HG03521 (cell line): ENCODE measurements at regions not wholly inside any gene's neighbourhood (a gene's known extent, or its start where the extent isn't known, plus 50 kb on each side); places are given as distances from the start of the nearest gene placed in this dataset.

Experiments used
- ATAC-seq: cut with Tn5 transposase; IDR thresholded peaks from one replicate; pipeline ENCODE4 v1.9.1; 2021; ENCODE audit warnings: mild to moderate bottlenecking, moderate library complexity; ENCODE audit not compliant: unreplicated experiment

- no peak for ATAC-seq
Observed at GRCh38 chr5:114237766-114238165, 124.1 kb upstream of the KCNN2 start.

- ATAC-seq = no peak
Observed at GRCh38 chr5:114238771-114239313, 123.0 kb upstream of the KCNN2 start.

DNA sequence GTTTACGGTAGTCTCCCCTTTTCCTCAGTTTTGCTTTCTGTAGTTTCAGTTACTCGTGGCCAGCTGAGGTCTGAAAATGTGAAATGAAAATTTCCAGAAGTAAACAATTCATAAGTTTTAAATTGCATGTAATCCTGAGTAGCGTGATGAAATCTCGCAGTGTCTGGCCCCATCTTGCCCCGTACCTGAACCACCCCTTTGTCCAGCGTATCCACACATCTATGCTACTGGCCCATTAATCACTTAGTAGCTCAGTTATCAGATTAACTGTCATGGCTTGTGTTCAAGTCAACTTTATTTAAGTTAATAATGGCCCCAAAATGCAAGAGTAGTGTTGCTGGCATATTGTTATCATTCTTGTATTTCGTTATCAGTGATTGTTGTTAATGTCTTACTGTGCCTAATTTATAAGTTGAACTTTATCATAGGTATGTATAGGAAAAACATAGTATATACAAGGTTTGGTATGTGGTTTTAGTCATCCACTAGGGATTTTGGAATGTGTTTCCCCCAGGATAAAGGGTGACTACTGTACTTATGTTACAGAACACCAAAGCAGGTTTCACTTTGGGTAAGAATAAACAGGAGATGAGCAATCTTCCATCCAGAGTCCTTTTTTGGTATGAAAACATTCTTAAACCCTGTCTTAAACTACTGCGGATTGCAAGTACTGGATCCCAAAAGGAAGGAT lies 118.4 kb upstream of the KCNN2 start:
- ATAC-seq = no peak

DNA sequence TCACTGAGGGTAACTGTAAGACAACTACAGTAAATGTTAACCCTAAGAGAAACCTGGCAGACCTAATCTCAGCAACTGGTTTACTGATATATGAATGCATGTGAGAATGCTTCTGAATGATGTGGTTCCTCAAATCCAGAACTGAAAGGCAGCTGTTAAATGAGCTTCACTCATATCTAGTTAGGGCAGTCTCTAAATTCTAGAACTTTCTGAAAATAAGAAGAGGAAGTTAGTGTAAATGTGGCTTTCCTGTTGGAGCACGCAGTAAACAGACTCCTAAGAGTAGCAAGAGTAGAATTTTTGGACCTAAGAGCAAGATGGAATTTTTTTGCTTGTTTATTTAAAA lies 117.9 kb upstream of the KCNN2 start:
- no peak for ATAC-seq

DNA sequence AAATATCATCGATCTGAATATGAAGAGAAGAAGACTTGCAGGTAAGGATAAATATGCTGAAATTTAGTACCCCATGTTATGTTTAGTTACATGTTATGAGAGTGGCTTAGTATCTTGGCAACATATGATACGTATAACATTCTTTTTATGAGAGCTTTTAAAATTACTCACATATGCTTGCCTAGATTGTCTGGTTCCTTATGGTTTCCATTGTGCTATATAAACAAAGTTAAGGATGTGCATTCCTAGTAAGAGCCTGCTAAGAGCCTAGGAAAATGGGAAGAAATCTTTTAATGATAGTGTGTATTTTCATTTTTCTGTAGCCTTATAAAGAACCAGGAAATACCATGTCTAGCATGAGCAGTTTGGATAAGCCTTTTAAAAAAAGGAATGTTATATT lies 112.0 kb upstream of the KCNN2 start:
- ATAC-seq = no peak

GRCh38 chr5:114250536-114250935 lies 111.3 kb upstream of the KCNN2 start:
- ATAC-seq = no peak

- ATAC-seq = no peak
Observed at GRCh38 chr5:114252226-114252625, 109.6 kb upstream of the KCNN2 start.

- no peak for ATAC-seq
Observed at GRCh38 chr5:114255260-114255659, 106.6 kb upstream of the KCNN2 start.

GRCh38 chr5:114261989-114262388 lies 99.9 kb upstream of the KCNN2 start:
- no peak for ATAC-seq

- no peak for ATAC-seq
Observed at GRCh38 chr5:114265432-114266060, 96.3 kb upstream of the KCNN2 start.

DNA sequence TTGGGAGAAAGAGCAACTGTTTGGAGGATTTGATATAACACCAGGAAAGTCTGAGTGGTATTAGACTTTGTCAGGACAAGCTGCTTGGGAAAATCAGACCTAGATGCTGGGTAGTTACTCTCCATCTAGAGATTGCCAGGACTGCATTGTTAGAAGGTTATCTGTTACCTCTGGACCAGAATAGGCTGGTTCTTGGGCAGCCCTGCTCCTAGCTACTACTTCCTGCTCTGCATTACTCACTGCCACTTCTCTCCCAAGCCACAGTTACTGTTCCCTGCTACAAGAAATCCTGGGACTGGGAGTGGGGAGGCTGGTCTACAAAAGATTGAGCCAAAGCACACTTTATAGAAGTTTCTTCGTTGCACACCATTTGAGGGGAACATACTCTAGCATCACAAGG lies 95.5 kb upstream of the KCNN2 start:
- no peak for ATAC-seq

- no peak for ATAC-seq
Observed at GRCh38 chr5:114296191-114296590, 65.7 kb upstream of the KCNN2 start.

DNA sequence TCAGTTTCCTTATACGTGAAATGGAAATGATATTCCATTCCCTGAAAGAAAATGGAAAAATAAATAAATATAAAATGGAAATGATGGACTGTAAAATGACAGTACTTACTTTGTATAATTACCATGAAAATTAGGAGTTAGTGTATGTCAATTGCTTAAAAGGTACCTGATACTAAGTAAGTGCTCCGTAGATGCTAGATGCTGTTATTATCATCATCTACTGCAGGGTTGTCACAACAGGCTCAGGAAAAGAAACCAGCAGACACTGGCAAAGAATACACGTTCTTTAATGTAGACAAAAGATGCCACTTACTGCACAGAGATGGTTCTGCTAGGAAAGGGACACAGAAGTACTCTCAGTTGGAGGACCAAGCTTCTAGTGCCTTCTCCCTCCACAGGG lies 64.0 kb upstream of the KCNN2 start:
- ATAC-seq = no peak

GRCh38 chr5:114305402-114306207 lies 56.3 kb upstream of the KCNN2 start:
- ATAC-seq = no peak

- ATAC-seq = no peak
Observed at GRCh38 chr5:114308017-114308416, 53.9 kb upstream of the KCNN2 start.

DNA sequence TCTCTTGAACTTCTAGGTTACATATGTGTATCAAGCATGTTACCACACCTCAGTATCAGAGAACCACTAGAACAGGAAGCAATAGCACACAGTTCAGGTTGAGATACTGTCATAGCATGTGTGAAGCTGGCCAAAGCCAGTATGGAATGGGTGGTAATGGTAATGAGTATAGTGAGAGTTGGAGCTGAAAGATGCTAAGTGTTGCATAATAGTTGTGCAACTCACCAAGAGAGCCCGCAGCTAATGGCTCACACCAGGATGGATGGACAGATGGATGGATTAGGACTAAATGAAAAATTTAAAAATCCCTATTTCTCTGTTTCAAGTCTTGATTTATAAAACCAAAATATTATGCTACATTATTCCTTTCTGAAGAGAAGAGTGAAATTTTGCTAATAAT lies 53.4 kb upstream of the KCNN2 start:
- ATAC-seq = no peak

DNA sequence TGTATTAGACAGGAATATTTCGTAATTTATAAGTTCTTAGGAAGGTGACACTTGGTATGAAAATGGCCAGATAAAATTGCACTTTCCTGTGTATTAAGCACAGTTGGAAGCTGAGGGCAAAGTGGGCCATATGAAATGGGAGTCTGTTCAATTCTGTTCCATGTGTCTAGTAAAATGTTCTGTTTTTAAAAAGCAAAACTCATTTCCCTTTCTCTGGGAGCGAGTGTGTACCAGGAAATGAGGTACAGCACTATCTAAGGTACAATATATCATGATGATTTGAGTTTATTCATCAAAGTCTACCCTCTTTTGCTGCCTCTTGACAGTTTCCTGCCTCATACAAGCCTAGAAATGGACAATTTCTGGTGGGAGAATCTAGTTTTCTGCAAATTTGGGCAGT lies 51.2 kb upstream of the KCNN2 start:
- ATAC-seq = no peak

GRCh38 chr5:114311281-114311680 lies 50.6 kb upstream of the KCNN2 start:
- ATAC-seq = no peak

- ATAC-seq = no peak
Observed at GRCh38 chr5:114311968-114312367, 49.9 kb upstream of the KCNN2 start.
